ENCODE measurements at regions not wholly inside any gene's neighbourhood (a gene's known extent, or its start where the extent isn't known, plus 50 kb on each side); places are given as distances from the start of the nearest gene placed in this dataset.

DNA sequence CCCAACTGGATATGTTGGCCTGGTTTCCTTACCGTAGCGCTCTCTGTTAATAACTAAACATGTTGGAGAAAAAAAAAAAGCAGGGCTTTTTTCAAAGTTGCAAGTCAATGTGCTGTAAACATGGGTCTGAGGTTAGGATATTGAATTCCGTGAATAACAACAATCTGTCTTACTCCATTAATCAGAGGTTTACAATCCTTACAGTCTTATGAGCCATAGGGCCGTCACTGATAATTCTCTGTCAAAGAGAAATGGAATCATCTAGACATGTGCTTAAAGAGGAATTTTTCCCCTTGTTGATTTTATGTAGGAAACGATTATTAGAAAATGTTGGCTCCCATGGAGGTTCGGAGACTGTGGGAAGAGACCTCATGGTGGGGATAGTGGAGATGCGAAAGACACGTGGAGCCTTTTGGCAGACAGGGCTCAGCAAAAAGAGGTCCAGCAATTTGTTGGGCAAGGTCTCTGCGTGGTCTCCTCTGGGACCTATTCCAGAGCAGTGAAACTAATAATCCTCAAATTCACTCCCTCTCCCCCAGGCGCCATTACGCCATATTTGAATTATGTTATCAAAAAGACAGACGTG lies 83.5 kb upstream of the CLDN14 start:
- no peak for DNase-seq (ENCODE audit: low read depth)
- TF ChIP-seq, protein P1, sequence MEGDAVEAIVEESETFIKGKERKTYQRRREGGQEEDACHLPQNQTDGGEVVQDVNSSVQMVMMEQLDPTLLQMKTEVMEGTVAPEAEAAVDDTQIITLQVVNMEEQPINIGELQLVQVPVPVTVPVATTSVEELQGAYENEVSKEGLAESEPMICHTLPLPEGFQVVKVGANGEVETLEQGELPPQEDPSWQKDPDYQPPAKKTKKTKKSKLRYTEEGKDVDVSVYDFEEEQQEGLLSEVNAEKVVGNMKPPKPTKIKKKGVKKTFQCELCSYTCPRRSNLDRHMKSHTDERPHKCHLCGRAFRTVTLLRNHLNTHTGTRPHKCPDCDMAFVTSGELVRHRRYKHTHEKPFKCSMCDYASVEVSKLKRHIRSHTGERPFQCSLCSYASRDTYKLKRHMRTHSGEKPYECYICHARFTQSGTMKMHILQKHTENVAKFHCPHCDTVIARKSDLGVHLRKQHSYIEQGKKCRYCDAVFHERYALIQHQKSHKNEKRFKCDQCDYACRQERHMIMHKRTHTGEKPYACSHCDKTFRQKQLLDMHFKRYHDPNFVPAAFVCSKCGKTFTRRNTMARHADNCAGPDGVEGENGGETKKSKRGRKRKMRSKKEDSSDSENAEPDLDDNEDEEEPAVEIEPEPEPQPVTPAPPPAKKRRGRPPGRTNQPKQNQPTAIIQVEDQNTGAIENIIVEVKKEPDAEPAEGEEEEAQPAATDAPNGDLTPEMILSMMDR (IDR thresholded peaks at IDR 0.05; ENCODE audit: low read depth, low read length, missing control alignments) = no peak
- no peak overlapping the region for H3K4me3 ChIP-seq (ENCODE audit: low read depth, low read length)
- in situ Hi-C loops (cut with HindIII; ENCODE audit: low sequenced_read_pairs) = no loop called here

DNA sequence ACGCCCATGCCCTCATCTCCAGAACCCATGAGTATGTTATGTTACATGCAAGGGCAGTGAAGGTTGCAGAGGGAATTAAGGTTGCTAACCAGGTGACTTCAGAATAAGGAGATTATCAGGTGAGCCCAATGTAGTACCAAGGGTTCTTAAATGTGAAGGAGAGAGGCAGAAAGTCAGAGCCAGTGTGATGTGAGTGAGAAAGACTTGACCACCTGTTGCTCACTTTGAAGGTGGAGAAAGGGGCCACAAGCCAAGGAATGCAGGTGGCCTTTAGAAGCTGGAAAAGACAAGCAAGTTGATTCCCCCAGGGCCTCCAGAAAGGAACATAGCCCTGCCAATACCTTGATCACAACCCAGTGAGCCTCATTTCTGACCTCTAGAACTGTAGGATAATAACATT lies 84.7 kb upstream of the CLDN14 start:
- TF ChIP-seq, protein P1 (IDR thresholded peaks at IDR 0.05; ENCODE audit: low read depth, low read length, missing control alignments) = no peak
- in situ Hi-C loops (cut with HindIII; ENCODE audit: low sequenced_read_pairs) = no loop called here
- H3K4me3 ChIP-seq (ENCODE audit: low read depth, low read length) = no peak overlapping the region
- no peak for DNase-seq (ENCODE audit: low read depth)

DNA sequence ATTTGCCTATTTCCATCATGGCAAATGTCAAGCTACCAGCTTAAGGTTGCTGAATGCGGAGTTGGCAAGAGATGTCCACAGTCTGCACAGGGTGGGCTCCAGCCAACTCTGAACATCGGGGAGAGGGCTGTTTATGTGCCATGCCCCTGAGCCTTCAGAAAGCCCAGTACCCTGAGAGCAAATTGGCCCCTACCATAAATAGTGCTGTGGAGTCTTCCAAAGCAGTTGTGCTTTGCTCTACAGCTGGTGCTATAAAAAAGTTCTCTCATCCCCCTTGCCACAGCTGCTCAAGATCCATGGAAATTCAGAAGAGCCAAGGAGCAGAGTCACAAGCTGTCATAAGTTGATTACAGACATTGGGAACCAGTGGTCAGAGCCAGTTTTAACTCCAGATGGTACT lies 85.6 kb upstream of the CLDN14 start:
- in situ Hi-C loops (cut with HindIII; ENCODE audit: low sequenced_read_pairs) = no loop called here
- TF ChIP-seq, protein P1 (IDR thresholded peaks at IDR 0.05; ENCODE audit: low read depth, low read length, missing control alignments) = no peak
- DNase-seq (ENCODE audit: low read depth) = no peak
- H3K4me3 ChIP-seq (ENCODE audit: low read depth, low read length) = no peak overlapping the region

DNA sequence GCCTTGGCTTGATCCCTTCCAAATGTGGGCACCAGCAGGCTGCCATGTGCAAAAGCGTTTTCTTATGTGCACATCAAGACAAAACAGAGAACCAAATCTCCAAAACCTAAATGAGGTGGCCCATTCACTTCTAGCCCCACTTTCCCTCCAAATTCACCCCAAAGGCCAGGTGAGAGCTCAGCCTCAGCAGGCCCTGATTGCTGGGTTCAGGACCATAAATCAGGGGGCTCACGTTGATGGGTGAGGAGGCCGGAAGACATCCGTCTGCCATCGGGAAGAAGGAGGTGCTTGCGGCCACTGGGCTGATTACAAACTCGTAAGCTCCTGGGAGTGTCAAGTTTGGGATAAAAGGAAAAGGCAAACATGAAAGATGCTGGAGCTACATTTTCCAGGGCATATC lies 86.7 kb upstream of the CLDN14 start:
- TF ChIP-seq, protein P1 (IDR thresholded peaks at IDR 0.05; ENCODE audit: low read depth, low read length, missing control alignments) = no peak

DNA sequence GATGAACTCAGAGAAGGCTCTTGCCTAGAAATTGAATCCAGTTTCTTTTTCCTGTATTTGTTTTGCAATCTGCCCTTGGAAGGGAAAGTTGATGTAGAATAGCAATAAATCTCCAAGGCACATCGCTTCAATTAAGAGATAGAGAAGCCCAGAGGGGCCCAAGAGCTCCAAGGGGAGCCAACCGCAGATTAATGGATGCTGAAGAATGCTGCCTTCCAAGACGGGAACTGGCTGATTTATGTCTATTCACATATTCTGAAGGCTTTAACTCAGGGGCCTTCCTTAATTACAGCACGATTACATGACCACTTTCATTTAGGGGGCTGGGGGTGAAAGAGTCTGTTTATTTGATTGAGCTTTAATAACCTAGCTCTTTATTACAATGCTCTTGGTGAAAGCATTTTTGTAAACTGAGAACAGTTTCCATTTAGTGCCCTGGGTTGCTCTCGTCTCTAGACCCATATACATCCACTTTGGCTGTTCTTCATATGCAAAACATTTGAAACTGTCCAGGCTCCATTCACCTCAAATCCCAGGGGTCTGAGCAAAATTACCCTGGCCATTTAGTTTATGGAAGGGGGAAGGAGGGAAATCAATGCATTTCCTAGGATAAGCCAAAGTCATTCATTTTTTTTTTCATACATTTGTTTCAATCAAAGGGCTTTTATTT lies 87.4 kb upstream of the CLDN14 start:
- no peak for DNase-seq (ENCODE audit: low read depth)
- TF ChIP-seq, protein P1 (IDR thresholded peaks at IDR 0.05; ENCODE audit: low read depth, low read length, missing control alignments) = no peak
- no peak overlapping the region for H3K4me3 ChIP-seq (ENCODE audit: low read depth, low read length)
- in situ Hi-C loops (cut with HindIII; ENCODE audit: low sequenced_read_pairs) = no loop called here

More for the DNA sequence above, 86.7 kb upstream of the CLDN14 start:
- DNase-seq (ENCODE audit: low read depth) = no peak
- no peak overlapping the region for H3K4me3 ChIP-seq (ENCODE audit: low read depth, low read length)
- in situ Hi-C loops (cut with HindIII; ENCODE audit: low sequenced_read_pairs) = no loop called here

DNA sequence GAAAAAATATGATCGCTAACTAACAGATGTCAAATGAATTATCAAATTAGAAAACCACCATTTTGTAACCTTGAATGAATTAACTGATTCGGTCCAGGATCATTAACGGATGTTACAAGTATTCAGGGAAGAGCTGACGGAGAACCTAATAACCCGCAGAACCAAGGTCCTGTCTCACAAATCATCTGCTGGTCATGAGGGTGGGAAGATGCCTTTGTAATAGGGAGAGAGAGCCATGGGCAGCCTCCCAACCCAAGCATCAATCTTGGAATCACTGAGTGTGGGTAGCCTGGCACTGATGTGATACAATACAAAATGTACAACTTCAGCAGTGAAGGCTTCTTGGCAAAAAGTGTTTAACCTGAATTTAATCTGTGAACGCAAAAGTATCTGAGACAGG lies 89.6 kb upstream of the CLDN14 start:
- TF ChIP-seq, protein P1 (IDR thresholded peaks at IDR 0.05; ENCODE audit: low read depth, low read length, missing control alignments) = no peak

More for the DNA sequence above, 89.6 kb upstream of the CLDN14 start:
- in situ Hi-C loops (cut with HindIII; ENCODE audit: low sequenced_read_pairs) = no loop called here
- no peak overlapping the region for H3K4me3 ChIP-seq (ENCODE audit: low read depth, low read length)
- DNase-seq (ENCODE audit: low read depth) = no peak
